NCI-H524 (cell line): ENCODE measurements at regions not wholly inside any gene's neighbourhood (a gene's known extent, or its start where the extent isn't known, plus 50 kb on each side); places are given as distances from the start of the nearest gene placed in this dataset.
A peak's percentile ranks its signal among the peaks of the same experiment; 100 is the strongest.

Experiments
- DNase-seq, 2 experiments: peaks; one replicate each; lab custom pipeline; 2025; lab: John Stamatoyannopoulos, UW

- no peak for DNase-seq
These were observed 1095.1 kb downstream of the IGSF11 start for GRCh38 chr3:117939425-117940027.

- no peak for DNase-seq
These were observed 1093.6 kb downstream of the IGSF11 start for GRCh38 chr3:117941015-117941414.

- no peak for DNase-seq
These were observed 1092.9 kb downstream of the IGSF11 start for GRCh38 chr3:117941756-117942155.

DNA sequence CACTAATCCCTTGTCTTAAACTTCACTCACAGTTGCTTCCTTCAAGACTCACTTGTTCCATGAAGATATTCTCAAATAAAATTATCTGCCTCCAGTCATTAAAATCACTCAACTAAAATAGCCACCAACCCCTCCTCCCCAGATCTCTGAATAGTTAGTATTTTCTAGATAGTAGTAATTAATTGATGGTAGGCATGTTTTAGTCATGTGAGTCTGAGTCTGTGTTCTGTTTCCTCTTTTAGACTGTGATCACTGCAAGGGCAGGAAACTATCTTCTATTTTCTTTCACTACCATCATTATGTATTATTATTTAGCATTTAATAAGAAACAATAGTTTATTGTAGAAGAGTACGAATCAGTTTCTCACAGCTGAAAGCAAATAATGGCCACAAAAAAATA lies 1080.5 kb downstream of the IGSF11 start:
- DNase-seq = no peak

- DNase-seq = no peak
These were observed 1079.5 kb downstream of the IGSF11 start for GRCh38 chr3:117955196-117955595.

GRCh38 chr3:117958027-117958426 lies 1076.6 kb downstream of the IGSF11 start:
- no peak for DNase-seq

DNA sequence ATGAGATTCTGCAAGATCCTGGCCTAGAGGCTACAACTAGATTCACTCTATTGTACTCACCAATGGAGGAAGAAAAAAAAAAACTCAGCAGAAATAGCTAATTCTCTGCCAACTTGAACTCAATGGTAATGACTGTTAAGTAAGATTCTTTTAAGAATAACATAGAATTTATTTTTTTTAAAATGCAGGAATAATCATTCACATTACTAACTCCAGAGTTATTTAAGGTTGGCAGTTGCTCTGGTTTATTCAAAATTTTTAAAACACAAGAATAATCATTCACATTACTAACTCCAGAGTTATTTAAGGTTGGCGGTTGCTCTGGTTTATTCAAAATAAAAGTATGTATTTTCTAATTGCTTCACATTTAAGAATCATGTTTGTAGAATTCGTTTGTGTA lies 1071.9 kb downstream of the IGSF11 start:
- DNase-seq = no peak

DNA sequence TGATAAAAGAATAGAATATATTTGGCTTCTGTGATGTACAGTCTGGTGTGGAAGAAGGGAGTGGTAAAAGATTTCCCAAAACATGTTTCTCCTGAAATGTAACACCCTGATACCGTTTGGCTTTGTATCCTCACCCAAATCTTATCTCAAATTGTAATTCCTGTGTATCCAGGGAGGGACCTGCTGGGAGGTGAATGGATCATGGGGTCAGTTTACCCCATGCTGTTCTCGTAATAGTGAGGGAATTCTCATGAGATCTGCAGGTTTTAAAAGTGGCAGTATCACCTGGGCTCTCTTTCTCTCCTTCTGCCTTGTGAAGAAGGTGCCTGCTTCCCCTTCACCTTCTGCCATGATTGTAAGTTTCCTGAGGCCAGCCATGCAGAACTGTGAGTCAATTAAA lies 1070.8 kb downstream of the IGSF11 start:
- no peak for DNase-seq

- DNase-seq = peak; percentile 79 to 92
These were observed 1069.8 kb downstream of the IGSF11 start for GRCh38 chr3:117964814-117965213.

- no peak for DNase-seq
These were observed 1057.0 kb downstream of the IGSF11 start for GRCh38 chr3:117977504-117978228.

DNA sequence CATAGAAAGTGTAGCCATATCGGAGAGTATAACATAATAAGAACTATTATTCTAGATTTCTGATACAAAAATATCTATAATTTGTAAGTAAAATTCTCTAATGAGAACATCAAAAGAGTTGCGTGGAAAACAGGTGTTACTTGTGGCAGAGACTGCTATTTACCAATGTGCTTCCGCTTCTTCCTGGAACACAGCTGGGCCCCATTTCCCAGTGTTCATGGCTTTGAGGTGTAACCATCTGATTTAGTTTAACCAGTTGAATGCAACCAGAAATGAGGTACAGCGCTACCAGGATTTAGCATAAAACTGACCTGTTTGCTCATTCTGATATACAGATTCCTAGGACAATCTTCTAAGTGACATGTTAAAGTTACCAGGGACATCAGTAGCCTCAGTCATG lies 1055.2 kb downstream of the IGSF11 start:
- DNase-seq = no peak

DNA sequence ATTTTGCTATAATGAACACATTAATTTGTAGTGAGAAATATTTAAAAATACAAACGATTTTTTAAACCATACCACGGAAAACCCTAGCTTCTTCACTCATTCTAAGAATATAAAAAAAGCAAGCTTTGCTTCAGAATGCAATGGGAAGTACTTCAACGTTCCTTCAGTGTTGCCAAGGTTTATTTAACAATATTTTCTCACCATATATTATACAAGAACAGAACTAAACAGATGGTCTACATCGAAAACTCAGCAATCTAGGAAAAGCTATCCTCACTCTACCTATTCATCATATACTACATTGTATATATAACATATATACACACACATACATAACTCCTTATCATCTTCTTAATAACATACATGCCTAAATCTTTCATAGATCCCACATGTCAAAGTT lies 1047.4 kb downstream of the IGSF11 start:
- no peak for DNase-seq

GRCh38 chr3:117989982-117990381 lies 1044.7 kb downstream of the IGSF11 start:
- no peak for DNase-seq

DNA sequence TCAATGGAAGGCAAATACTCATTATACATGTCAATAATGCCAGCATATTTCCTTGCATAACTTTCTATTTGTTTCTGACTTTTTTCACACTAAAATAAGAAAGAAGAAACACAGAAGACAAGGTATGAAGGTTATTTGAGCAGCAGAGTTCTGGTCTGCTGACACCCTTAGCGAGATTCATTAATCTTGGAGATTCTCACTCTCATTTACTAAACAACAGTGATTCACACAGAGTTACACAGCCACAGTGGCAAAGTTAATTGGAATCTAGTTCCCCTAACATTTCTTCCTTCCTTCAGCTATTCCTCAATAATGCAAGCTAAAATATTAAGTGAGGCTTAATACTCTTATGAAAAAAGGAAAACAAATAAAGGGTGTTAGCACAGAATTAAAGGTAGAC lies 1044.0 kb downstream of the IGSF11 start:
- DNase-seq = no peak

DNA sequence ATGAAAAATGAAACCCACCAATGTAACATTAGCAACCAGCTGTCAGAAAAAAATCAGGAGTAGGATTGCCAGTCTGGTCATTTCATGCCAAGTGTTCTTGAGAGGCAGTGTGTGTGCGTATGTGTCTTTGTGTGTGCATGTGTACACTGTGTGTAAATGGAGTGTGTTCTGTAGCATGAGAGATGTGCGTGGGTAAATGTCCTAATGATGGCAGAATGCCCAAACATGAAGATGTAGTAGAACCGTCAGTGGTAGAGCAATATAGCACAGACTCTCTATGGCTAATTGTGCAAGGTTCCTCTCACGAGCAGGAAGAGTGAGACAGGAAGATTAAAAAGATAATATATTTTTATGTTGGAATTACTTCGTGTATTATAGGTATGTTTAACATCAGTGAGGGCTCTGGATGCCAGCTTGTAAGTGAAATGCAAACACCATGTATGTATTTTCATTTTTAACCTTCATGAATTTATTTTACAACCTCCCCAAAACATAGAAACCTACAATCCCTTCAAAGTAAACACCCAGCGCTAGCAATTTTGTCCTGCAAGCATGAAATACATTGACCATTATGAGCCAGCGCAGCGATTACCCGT lies 1038.7 kb downstream of the IGSF11 start:
- DNase-seq = peak; percentile 28 to 62

DNA sequence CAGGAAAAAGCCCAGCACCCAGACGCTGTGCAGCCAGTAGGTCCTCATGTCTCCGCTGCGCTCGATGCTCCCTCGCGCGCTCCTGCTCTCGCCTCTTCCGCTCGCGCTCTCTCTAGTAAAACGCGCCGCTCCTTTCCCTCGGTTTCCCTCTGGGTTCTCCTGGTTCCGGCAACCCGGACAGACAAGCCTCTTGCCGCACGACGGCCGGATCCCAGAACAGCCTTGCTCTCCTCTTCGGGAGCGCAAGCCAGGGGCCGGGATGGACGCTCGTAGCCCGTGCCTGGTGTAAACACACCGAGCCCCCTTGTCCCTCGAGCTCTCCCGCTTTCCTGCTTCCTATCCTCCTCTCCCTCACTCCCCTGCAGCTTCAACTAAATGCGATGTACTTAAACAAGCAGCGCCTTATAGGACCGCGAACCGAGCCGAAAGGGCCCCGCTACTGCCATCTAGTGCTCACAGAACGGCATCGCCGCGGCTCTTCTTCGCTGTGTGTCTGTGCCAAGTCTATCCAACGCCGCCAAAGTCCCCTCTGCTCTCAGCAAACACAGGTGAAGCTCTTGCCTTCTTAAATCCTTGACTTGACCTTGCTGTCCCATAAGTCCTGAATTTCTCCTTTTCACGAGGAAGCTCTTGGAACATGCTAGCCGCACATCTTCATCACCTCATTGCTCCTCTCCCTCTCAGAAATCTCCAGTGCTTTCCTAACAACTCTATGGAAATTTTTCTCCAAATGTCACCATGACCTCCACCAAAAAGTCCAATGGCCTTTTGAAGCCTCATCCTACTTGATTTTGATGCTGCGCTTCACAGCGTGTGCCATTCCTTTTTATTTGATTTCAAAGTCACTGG lies 1037.2 kb downstream of the IGSF11 start:
- peak; percentile 95 to 97 for DNase-seq

DNA sequence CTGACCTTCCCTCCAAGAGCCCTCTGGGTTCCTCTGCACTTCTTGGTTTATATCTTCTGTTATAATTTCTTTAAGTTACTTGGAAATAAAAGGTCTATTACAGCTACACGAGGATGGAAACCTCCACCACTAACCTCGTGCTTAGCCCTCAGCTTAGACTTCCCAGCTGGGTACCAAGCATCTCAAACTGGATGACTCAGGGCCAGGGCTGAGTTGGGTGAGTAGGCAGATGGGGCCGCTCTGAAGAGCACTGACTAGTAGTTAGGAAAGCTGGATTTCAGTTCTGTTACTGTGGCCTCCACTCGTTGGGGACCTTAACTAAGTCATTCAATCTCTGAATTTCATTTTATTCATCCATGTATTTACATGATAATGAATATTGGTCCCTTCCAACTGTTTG lies 1036.6 kb downstream of the IGSF11 start:
- DNase-seq = peak; percentile 12 to 65

GRCh38 chr3:118000219-118000618 lies 1034.4 kb downstream of the IGSF11 start:
- no peak for DNase-seq

- DNase-seq = no peak
These were observed 1033.3 kb downstream of the IGSF11 start for GRCh38 chr3:118001380-118001779.

GRCh38 chr3:118011910-118012309 lies 1022.7 kb downstream of the IGSF11 start:
- DNase-seq = no peak

DNA sequence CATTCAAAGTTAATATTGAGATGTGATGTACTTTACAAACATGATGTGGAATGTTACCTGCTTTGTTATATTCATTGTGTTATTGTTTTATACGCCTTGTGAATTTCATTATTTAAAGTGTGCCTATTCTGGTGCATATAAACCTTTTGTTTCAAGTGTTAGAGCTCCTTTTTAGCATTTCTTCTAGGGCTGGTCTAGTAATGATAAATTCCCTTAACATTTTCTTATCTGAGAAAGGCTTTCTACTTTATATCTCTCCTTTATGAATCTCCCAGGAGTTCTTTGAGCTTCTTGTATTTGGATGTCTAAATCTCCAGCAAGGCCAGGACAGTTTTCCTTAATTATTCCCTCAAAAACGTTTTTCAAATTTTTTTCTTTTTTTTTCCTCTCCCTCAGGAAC lies 1005.6 kb downstream of the IGSF11 start:
- no peak for DNase-seq

DNA sequence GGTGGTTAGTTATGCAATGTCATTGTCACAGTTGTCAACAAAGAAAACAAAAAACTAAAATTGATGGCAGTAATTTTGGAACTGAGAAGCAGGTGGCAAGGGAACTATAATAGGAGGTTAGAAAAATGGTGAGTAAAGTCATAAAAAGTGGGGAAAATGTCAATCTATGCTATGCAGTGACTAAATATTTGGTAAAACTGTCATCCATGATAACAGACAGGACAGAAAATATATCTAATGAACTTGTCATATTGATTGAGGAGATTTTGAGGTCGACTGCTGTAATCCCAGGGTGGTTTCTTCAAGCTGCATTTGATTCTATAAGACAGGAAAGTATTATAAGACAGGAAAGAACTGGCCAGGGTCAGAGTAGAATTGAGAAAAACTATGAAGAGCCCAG lies 998.4 kb downstream of the IGSF11 start:
- DNase-seq = no peak

GRCh38 chr3:118055381-118055780 lies 979.3 kb downstream of the IGSF11 start:
- no peak for DNase-seq
